Transverse colon (tissue), 3 donors: ENCODE measurements at regions not wholly inside any gene's neighbourhood (a gene's known extent, or its start where the extent isn't known, plus 50 kb on each side); places are given as distances from the start of the nearest gene placed in this dataset.

Experiments used
- CTCF ChIP-seq, 5 experiments: fragments of 200-600 bp in 3 of 5; fragments of 450-650 bp in 2 of 5; sonication (generic) in 3 of 5; IDR thresholded peaks; 1 replicate in 2 of 5; 2 replicates in 3 of 5; pipeline ENCODE4 v1.5.1; 2016 to 2017; ENCODE audit warnings: antibody characterized with exemption in 5 of 5, inconsistent platforms in 3 of 5, mild to moderate bottlenecking in 2 of 5, moderate library complexity in 1 of 5
- POLR2A ChIP-seq: fragments of 450-650 bp; IDR thresholded peaks from one replicate; pipeline ENCODE4 v1.6.1; 2016; ENCODE audit warnings: antibody characterized with exemption, mild to moderate bottlenecking, moderate library complexity

DNA sequence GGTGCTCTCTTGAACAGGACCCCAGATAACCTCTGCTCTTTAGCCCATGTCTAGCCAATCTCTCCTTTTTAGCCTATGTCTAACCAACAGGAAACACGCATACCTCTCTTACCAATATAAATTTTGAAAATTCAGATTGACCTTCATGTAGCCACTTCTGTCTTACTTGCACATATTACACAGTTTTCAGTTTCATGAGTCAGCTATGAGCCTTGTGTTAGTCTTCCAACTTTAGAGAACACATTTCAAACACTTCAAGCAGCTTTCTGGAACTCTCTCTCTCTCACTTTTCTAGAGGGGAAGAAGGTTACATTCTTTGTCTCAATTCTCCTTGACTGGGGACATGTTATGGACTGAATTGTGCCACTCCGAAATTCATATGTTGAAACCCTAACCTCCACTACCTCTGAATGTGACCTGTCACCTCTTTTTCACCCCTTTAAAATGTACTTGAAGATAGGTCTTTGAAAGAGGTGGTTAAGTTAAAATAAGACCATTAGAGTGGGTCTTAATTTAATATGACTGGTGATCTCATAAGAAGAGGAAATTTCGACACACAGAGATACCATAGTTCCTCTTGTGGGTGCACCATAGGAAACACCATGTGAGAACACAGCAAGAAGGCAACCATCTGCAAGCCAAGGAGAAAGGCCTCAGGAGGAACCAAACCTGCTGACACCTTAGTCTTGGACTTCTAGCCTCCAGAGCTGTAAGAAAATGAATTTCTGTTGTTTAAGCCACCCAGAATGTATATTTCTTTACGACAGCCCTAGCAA is 480.3 kb upstream of the ALCAM start:
- TF ChIP-seq CTCF (IDR thresholded peaks at IDR 0.05) (no peak), POLR2A (no peak)
